ENCODE measurements at regions not wholly inside any gene's neighbourhood (a gene's known extent, or its start where the extent isn't known, plus 50 kb on each side); places are given as distances from the start of the nearest gene placed in this dataset.
"Not testable (repeated sequence)": the region's sequence is repeated elsewhere in the genome, so short reads cannot be mapped to it uniquely, and the experiment has no call there.

DNA sequence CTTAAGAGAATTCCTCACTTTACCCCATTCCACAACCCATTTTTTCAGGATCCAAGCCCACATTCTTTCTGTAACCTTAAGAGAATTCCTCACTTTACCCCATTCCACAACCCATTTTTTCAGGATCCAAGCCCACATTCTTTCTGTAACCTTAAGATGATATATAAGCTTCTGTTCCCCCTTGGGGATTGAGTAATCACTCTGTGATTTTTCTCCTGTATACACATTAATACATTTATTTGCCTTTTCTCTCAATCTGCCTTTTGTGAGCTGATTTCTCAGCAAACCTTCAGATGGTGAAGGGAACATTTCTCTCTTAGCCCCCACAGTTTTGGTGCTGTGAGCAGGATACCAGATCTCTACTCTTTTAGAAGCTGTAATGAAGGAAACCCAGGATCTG, 494.1 kb downstream of the TMEM135 start:
- not testable (repeated sequence) for DNase-seq

DNA sequence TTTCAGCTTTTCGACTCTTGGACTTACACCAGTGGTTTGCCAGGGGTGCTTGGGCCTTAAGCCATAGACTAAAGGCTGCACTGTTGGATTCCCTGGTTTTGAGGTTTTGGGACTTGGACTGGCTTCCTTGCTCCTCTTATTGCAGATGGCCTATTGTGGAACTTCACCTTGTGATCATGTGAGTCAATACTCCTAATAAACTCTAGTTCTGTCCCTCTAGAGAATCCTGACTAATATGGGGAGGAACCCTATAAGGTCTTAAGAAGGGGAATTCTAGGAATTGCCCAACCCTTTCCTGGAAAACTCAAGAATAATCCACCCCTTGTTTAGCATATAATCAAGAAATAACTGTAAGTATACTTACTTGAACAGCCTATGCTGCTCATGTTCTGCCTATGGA, 491.8 kb downstream of the TMEM135 start:
- DNase-seq: no peak

DNA sequence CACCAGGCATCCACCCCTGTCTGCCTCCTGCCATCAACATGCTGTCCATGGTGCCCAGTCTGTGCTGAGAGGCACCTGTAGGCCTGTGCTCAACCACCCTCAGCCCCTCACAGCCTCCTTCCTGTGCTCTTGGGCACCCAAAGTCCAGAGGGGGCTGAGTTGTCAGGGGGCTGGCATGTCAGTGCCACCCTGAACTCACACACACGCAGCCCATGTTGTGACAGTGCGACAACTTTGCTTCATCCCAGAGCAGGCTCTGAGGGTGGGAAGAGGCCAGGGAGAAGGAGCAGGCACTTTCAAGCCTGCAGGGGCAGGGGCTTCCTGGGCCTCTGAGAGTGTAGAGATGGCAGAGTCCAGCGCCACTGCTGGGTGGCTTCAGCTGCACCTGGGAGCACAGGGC, 491.0 kb downstream of the TMEM135 start:
- DNase-seq: no peak

- DNase-seq: no peak
These were observed 485.5 kb downstream of the TMEM135 start for GRCh38 chr11:87523276-87523675.

GRCh38 chr11:87518266-87518665, 480.5 kb downstream of the TMEM135 start:
- no peak for DNase-seq

GRCh38 chr11:87517351-87517750, 479.6 kb downstream of the TMEM135 start:
- DNase-seq: no peak

DNA sequence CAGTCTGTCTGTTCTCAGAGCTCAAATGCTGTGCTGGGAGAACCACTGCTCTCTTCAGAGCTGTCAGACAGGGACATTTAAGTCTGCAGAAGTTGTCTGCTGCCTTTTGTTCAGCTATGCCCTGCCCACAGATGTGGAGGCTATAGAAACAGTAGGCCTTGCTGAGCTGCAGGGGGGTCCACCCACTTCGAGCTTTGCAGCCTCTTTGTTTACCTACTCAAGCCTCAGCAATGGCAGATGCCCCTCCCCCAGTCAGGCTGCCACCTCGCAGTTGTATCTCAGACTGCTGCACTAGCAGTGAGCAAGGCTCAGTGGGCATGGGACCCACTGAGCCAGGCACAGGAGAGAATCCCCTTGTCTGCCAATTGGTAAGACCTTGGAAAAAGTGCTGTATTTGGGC, 470.0 kb downstream of the TMEM135 start:
- not testable (repeated sequence) for DNase-seq

GRCh38 chr11:87506946-87507345, 469.2 kb downstream of the TMEM135 start:
- not testable (repeated sequence) for DNase-seq

GRCh38 chr11:87501388-87501787, 463.7 kb downstream of the TMEM135 start:
- DNase-seq: no peak

GRCh38 chr11:87494936-87495335, 457.2 kb downstream of the TMEM135 start:
- not testable (repeated sequence) for DNase-seq

DNA sequence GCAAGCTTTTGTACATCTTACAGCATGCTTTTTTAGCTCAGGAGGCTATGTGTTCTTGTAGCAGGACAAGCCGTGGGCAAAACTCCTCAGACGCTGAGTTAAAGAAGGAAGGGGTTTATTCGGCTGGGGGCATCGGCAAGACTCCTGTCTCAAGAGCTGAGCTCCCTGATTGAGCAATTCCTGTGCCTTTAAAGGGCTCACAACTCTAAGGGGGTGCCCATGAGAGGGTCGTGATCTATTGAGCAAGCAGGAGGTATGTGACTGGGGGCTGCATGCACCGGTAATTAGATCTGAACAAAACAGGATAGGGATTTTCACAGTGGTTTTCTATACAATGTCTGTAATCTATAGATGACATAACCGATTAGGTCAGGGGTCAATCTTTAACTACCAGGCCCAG, 456.3 kb downstream of the TMEM135 start:
- DNase-seq: not testable (repeated sequence)

GRCh38 chr11:87493516-87493915, 455.8 kb downstream of the TMEM135 start:
- DNase-seq: no peak

DNA sequence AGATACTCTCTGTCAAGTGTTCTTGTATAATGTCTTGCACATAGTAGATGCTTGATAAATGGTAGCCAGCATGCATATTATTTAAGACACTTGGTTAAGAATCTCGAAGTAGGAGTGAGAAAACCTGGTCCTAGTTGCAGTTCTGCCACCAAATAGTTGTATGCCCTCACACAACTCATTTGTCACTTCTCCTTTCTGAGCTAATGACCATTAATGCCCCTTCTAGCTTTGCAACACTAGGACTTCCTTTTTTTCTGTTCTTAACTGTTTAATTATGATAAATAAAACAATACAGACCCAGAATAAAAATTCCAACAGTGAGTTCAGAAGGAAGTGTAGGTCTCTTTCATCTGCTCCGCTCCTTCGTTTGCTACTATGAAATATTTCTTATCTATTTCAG, 453.6 kb downstream of the TMEM135 start:
- no peak for DNase-seq

DNA sequence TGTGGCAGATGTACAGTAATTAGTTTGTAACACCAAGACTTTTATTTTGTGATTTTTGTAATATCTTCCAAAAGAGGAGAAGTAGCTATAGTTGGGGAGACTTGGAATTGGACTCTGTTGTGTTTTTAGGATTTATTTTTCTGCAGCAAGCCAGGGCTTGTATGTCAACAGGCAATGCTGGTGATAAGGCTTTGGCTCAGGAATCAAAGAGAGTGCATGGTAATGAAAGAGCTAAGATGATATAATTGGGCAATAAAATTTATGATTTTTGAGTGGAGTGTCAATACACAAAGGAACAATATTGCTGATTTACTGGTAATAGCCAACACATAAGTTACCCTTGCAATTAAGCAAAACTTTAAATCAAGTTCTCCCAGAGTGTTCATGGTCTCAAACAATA, 452.9 kb downstream of the TMEM135 start:
- DNase-seq: no peak

DNA sequence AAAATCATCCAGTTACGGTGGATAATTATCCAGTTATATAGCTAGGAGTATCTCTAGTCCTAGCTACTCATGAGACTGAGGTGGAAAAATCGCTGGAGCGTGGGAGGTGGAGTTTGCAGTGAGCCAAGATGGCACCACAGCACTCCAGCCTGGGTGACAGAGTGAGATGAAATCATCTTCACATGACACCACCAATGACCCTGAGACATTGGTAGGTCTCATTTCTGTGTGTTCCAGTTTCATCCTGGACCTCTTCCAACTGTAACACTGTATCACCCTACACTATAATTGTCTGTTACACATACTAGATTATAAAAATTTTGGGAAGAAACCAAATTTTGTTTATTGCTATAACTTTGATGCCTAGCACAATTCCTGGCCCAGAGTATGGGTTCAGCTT, 446.8 kb downstream of the TMEM135 start:
- DNase-seq: no peak

DNA sequence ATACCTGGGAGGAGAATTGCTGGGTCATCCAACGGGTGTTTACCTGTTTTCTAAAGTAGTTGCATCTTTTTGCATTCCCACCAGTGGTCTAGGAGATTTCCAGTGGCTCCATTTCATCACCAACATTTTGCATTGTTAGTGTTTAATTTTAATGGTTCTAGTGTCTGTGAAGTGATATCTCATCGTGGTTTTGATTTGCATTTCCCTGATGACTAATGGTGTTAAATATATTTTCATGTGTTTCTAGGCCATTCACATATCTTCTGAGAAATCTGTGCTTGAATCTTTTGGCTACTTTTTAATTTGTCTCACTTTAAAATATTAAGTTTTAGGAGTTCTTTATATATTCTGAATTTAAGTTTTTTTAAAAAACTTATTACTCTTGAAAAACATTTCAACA, 439.6 kb downstream of the TMEM135 start:
- DNase-seq: no peak

DNA sequence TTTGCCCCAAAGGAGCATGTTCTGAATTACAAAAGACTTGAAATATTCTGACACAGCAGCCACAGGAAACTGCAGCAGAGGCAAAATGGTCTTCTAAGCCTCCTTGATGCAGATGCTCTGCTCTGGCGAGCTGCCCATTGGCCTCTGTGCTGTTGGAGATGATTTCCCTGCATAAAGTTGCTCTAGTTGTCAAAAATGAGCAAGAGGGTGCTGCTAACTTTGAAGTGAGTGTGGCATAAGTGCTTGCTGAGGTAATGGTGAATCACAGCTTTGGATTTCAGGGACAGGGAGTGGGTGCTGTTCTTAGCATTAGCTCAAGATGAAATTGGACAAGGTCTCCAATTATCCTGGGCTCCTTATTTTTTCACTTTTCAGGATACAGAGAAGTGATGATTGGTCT, 435.4 kb downstream of the TMEM135 start:
- DNase-seq: no peak

- DNase-seq: no peak
These were observed 428.5 kb downstream of the TMEM135 start for GRCh38 chr11:87466223-87466622.

DNA sequence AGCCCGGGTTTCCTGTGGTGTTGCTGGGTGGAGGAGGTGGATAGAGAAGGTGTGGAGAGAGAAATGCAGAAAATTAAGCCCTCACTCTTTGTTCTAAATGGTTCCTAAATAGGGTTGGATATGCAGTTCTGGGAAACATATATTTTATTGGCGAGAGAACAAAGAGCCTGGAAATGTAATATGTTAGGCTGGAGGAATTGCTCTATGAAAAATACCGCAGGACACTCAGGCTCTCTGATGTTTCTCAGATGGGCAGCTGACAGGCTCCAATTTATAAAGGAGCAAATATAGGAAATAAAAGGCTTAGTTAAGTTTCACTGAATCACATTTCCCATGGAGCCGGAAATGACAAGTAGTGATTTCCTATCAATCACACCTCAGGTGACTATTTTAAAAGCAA, 428.0 kb downstream of the TMEM135 start:
- DNase-seq: no peak

GRCh38 chr11:87463486-87464102, 425.9 kb downstream of the TMEM135 start:
- no peak for DNase-seq

- DNase-seq: no peak
These were observed 424.4 kb downstream of the TMEM135 start for GRCh38 chr11:87462171-87462570.

GRCh38 chr11:87460842-87461637, 423.3 kb downstream of the TMEM135 start:
- no peak for DNase-seq

DNA sequence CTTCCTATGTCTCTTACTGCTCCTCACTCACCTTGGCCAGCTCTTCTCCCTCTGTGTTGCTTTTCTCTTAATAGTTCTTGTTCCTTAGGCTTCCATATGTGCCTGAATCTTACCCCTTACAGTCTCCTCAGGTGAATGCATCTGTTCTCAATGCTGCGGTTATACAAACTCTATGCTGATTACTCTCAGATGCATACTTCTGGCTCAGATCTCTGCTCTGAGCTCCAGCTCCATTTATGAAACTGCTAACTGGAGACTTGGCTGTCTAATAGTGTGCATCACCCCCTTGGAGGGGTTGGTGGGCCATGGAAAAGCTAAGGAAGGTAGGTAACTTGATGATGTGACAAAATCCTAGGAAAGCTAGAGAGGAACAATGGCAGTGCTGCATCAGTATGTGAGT, 422.5 kb downstream of the TMEM135 start:
- DNase-seq: no peak

DNA sequence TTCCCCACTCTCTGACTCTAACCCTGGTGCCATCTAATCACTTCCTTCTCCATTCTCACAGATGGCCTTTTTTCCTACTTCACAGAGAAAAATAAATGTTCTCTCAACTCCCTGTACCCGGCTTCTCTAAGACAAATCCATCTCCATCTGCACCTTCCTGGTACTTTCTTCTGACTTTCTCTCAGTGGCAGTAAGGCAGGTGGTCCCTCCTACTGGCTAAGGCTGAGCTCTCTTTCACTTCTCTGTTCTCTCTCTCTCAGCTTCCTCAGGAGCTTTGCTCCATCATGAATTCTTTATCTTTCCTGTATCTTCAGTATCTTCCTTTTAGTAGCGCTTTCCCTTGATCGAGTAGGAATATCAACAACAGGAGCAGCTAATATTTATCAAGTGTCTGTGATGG, 421.6 kb downstream of the TMEM135 start:
- DNase-seq: no peak

DNA sequence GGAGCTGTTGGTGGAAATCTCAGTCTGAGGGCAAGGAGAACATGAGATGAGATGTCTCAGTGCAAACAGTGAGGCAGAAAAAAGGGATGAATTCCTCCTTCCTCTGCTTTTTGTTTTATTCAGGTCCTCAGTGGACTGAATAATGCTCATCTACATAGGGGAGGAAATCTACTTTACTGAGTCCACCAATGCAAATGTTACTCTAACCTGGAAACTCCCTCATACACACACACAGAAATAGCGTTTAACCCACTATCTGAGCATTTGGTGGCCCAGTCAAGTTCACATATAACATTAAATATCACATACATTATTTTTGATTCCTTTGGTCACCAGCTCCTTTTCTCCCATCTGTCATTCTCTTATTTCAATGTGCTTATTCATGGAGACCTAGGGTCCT, 418.8 kb downstream of the TMEM135 start:
- no peak for DNase-seq

All from hematopoietic multipotent progenitor cell treated with erythropoietin and hydrocortisone succinate and interleukin-3 and kit ligand, for 8 days (in vitro differentiated cells).